ENCODE measurements at regions not wholly inside any gene's neighbourhood (a gene's known extent, or its start where the extent isn't known, plus 50 kb on each side); places are given as distances from the start of the nearest gene placed in this dataset.

- no peak overlapping the region for H3K4me3 ChIP-seq (ENCODE audit: low read depth, low read length)
- TF ChIP-seq CTCF (IDR thresholded peaks at IDR 0.05; ENCODE audit: low read depth, low read length), result no peak
These were observed 54.1 kb upstream of the GGTLC1 start for GRCh38 chr20:24042646-24043045.

- TF ChIP-seq CTCF (IDR thresholded peaks at IDR 0.05; ENCODE audit: low read depth, low read length), result no peak
- no peak overlapping the region for H3K4me3 ChIP-seq (ENCODE audit: low read depth, low read length)
These were observed 52.4 kb upstream of the GGTLC1 start for GRCh38 chr20:24040896-24041459.

- no peak for TF ChIP-seq CTCF (IDR thresholded peaks at IDR 0.05; ENCODE audit: low read depth, low read length)
- H3K4me3 ChIP-seq (ENCODE audit: low read depth, low read length), result no peak overlapping the region
These were observed 50.6 kb upstream of the GGTLC1 start for GRCh38 chr20:24039196-24039595.
